ENCODE measurements at regions not wholly inside any gene's neighbourhood (a gene's known extent, or its start where the extent isn't known, plus 50 kb on each side); places are given as distances from the start of the nearest gene placed in this dataset.

DNA sequence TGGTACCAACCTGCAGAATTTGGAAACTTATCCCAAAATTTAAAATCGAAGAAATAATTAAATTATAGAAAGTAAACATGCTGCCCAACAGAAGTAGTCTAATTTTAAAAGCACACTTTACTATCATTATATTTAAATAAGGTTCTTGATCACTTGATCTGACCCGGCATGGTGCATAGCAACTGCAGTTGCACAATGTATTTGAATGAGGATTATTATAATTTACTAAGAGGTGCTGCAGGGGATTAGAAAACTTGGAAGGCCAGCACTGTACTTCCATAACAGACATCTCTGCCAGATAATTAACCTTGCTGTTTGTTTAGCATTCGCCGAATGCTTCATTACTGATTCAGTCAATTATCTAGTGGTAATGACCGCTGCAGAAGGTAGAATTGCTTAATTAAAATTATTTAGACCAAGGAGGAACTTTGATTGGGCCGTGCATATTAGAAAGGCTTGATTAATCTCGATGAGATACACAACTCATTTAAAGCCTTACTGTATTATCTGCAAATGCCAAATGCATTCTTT lies 971.6 kb downstream of the ZPLD1 start:
- 75 to 86% (median 78%) methylated on average over 7 of the region's 7 CpGs for WGBS, 4 donors
- Histone ChIP-seq H3K4me3 (no peak overlapping the region), H3K27me3 (no peaks in the 10 kb centered on the region), H3K36me3 (replicated peaks in 1 of 2) (no peaks in the 10 kb centered on the region), H3K9me3 (replicated peaks in 1 of 3) (no peaks in the 10 kb centered on the region), H3K27ac (no peak overlapping the region), H3K4me1 (replicated peaks in 1 of 2) (no peaks in the 10 kb centered on the region)
- intact Hi-C loops (cut with DNase I) = no loop called here
- TF ChIP-seq, protein P1, sequence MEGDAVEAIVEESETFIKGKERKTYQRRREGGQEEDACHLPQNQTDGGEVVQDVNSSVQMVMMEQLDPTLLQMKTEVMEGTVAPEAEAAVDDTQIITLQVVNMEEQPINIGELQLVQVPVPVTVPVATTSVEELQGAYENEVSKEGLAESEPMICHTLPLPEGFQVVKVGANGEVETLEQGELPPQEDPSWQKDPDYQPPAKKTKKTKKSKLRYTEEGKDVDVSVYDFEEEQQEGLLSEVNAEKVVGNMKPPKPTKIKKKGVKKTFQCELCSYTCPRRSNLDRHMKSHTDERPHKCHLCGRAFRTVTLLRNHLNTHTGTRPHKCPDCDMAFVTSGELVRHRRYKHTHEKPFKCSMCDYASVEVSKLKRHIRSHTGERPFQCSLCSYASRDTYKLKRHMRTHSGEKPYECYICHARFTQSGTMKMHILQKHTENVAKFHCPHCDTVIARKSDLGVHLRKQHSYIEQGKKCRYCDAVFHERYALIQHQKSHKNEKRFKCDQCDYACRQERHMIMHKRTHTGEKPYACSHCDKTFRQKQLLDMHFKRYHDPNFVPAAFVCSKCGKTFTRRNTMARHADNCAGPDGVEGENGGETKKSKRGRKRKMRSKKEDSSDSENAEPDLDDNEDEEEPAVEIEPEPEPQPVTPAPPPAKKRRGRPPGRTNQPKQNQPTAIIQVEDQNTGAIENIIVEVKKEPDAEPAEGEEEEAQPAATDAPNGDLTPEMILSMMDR (IDR thresholded peaks at IDR 0.05) = no peak
- no peak for TF ChIP-seq POLR2A (IDR thresholded peaks at IDR 0.05)
- DNase-seq = no peak

DNA sequence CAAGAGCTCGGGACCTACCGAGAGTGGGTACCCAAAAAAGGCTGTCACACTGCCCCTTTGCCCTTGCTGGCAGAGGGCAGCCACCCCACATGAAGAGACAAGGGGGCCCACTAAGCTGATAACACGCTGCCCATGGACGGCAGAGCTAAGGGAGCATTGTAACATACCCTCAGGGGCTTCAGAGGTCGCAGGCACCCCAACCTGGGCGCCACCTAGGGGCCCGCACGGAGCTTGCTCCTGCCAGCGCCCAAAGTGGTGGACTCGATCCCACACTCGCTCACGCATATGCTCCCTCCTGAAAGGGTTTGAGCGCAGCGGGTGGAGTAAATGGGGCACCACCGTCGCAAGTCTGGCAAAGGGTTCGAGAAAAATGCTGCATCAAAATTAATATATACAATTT lies 975.4 kb downstream of the ZPLD1 start:
- H3K4me1 ChIP-seq (replicated peaks in 1 of 2) = no peaks in the 10 kb centered on the region
- intact Hi-C loops (cut with DNase I) = no loop called here
- H3K36me3 ChIP-seq (replicated peaks in 1 of 2) = no peaks in the 10 kb centered on the region
- DNase-seq = no peak
- no peak overlapping the region for H3K27ac ChIP-seq
- no peak for TF ChIP-seq POLR2A (IDR thresholded peaks at IDR 0.05)
- TF ChIP-seq, protein P1 (IDR thresholded peaks at IDR 0.05) = no peak
- no peak overlapping the region for H3K4me3 ChIP-seq
- H3K27me3 ChIP-seq = no peaks in the 10 kb centered on the region
- H3K9me3 ChIP-seq (replicated peaks in 1 of 3) = no peaks in the 10 kb centered on the region
- WGBS, 4 donors = 72 to 85% (median 79%) methylated on average over 15 to 17 of the region's 17 CpGs

DNA sequence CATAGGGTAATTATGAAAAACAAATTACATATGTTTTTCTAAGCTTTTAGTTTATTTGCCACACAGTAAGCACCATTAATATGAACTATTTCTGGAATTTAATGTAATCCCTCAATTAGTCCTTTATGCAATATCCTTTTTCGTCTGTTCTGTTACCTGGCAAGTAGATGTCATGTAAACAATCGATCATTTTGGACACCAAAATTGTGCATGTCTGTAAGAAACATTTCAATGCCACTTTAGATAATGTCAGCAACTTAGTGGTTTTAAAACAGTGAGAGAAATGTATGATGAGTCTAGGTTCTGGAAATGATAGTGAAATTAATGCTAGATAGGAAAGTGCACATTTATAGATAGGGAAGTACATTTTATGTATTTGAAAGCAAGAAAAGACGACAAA lies 986.6 kb downstream of the ZPLD1 start:
- 73 to 83% (median 81%) methylated on average over 3 of the region's 3 CpGs for WGBS, 4 donors

DNA sequence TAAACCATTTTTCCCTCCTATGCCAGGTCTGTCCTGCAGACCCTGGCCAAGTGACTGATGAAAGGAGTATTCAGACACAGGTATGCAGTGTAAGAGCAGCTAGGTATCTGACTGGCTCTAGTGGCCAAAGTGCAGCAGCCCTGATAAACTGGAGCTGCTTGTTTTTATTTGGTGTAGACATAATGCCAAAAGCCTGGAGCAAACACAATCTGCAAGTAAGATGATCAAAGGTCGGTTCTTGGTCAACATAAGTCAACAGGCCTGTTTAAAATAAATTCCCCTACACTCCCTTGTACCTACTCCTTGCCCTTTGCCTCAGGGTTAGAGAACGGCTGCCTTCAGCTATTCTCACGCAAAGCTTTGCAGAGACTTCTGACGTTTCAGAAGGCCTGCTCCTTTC lies 1003.1 kb downstream of the ZPLD1 start:
- Histone ChIP-seq H3K27me3 (no peaks in the 10 kb centered on the region), H3K9me3 (replicated peaks in 1 of 3) (no peaks in the 10 kb centered on the region)
- 76 to 85% (median 81%) methylated on average over 4 of the region's 4 CpGs for WGBS, 4 donors

More for the DNA sequence above, 986.6 kb downstream of the ZPLD1 start:
- TF ChIP-seq, protein P1 (IDR thresholded peaks at IDR 0.05) = no peak
- no peak for TF ChIP-seq POLR2A (IDR thresholded peaks at IDR 0.05)
- H3K4me3 ChIP-seq = no peak overlapping the region
- DNase-seq = no peak
- no peaks in the 10 kb centered on the region for H3K4me1 ChIP-seq (replicated peaks in 1 of 2)
- H3K27me3 ChIP-seq = no peaks in the 10 kb centered on the region
- H3K27ac ChIP-seq = no peak overlapping the region
- intact Hi-C loops (cut with DNase I) = no loop called here
- peaks cover 0 to 2% (median 0%) of the 10 kb centered on the region in 3 donors for H3K9me3 ChIP-seq (replicated peaks in 1 of 3)
- H3K36me3 ChIP-seq (replicated peaks in 1 of 2) = no peaks in the 10 kb centered on the region

More for the DNA sequence above, 1003.1 kb downstream of the ZPLD1 start:
- no peak overlapping the region for H3K4me3 ChIP-seq
- no peaks in the 10 kb centered on the region for H3K4me1 ChIP-seq (replicated peaks in 1 of 2)
- no peak for DNase-seq
- no peaks in the 10 kb centered on the region for H3K36me3 ChIP-seq (replicated peaks in 1 of 2)
- H3K27ac ChIP-seq = no peak overlapping the region
- intact Hi-C loops (cut with DNase I) = no loop called here
- TF ChIP-seq POLR2A (IDR thresholded peaks at IDR 0.05) = no peak
- TF ChIP-seq, protein P1 (IDR thresholded peaks at IDR 0.05) = no peak
